GM03348 (cell line): ENCODE measurements at regions not wholly inside any gene's neighbourhood (a gene's known extent, or its start where the extent isn't known, plus 50 kb on each side); places are given as distances from the start of the nearest gene placed in this dataset.

Experiments
- DNase-seq: peaks from one replicate; pipeline ENCODE4 v3.0.0; 2012; ENCODE audit warnings: low spot score

DNA sequence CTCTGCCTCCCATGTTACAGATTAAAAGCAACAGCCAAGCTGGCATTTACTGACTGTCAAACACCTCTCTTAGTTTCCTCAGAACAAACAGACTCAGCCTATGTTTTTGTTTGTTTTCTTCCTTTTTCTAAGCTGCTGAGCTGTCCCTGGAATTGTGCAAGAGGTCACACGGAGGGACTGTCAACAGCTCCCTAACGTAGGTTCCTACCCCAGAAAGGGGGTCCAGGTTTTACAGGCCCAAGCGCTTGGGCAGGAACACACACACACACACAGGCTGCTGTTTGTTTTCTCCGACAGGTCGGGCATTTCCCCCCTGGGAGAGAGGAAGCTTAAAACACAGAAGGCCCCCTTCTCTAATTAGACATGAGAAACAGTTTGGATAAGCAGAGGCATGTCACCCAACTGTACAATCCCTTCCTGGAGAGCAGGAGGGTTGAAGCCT lies 739.6 kb upstream of the TBX3 start:
- no peak for DNase-seq

DNA sequence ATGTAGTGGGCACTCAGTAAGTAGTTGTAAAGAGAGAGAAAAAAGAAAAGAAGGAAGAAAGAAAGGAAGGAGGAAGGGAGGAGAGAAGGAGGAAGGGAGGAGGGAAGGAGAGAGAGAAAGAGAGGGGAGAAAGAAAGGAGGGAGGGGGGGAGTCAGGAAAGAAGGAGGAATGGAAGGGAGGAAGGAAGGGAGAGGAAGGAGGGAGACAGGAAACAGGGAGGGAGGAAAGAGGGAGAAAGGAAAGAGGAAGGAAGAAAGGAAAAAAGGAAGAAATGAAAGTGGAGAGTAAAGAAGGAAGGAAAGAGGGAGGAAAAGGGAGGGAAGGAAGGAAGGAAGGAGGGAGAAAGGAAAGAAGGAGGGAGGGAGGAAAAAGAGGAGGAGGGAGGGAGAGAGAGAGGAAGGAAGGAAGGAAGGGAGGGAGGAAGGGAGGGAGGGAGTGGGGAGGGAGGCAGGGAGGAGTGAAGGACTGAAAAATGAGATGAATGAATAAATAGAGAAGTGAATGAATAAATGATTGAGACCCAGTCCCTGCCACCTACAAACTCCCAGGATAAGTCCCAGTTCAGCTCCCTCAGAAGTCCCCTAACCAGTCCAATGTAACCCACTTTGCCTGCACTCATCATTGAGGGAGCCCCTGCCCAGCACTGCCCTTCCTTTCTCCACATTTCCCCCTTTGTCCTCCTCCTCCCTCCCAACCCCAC lies 739.0 kb upstream of the TBX3 start:
- no peak for DNase-seq

GRCh38 chr12:115421796-115422709 lies 738.1 kb upstream of the TBX3 start:
- no peak for DNase-seq

- DNase-seq = no peak
Measured at GRCh38 chr12:115421350-115421749, 737.4 kb upstream of the TBX3 start.

DNA sequence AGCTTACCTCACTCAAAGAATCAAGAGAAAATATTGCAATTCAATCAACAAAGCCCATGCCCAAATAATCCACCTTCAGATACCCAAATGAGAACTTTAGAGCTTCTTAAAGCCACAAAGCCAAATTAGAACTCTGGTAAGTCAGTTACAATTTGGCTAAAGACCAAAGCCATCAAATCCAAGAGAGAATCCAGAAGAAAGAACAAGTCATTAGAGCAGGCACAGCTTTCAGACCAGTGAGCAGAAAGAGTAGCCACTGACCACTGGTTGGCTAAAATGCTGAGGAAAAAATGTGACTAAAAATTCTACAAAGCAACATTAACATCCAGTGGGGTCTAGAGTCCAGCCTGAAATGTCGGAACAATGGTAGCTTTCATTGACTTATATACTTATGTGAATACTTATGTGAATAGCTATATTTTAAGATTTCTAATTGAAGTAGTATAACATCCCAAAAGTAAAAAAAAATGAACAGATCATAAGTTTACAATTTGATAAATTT lies 735.2 kb upstream of the TBX3 start:
- no peak for DNase-seq

- DNase-seq = no peak
Measured at GRCh38 chr12:115417610-115418009, 733.6 kb upstream of the TBX3 start.

GRCh38 chr12:115416869-115417268 lies 732.9 kb upstream of the TBX3 start:
- DNase-seq = no peak

GRCh38 chr12:115413626-115414025 lies 729.7 kb upstream of the TBX3 start:
- no peak for DNase-seq

GRCh38 chr12:115412831-115413230 lies 728.9 kb upstream of the TBX3 start:
- DNase-seq = no peak

DNA sequence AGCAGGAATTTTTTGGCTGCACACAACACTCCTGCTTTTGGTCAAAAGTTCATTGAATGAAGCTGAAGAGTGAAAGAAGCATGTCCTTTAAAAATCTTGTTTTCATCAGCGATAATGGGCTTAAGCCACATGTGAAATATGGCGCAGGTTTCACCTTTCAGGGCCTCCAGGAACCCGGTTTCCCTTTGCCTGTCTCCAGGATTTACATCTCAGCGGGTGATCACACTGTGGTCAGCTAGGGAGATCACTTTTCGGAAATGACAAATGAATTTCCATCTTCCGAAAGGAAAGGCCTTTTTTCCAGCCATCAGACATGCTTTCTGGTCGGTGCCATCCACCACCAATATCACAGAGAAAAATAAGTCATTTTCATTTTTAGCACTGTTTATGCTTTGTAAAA lies 727.1 kb upstream of the TBX3 start:
- DNase-seq = no peak

DNA sequence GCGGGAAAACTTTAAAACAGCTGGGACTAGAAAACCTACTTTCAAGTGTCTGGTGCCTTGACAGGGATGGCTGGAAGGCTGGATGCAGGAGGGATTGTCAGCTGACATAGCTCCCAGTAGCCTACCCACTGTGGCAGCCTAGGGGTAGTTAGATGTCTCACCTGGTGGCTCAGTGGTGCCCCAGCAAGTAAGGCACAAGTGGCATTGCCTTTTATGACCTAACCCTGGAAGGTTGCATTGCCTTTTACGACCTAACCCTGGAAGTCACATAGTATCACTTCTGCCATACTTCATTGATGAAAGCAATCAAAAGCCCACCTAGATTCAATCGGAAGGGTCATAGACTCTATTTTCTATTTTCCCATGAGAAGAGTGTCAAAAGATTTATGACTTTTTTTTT lies 724.7 kb upstream of the TBX3 start:
- DNase-seq = no peak

DNA sequence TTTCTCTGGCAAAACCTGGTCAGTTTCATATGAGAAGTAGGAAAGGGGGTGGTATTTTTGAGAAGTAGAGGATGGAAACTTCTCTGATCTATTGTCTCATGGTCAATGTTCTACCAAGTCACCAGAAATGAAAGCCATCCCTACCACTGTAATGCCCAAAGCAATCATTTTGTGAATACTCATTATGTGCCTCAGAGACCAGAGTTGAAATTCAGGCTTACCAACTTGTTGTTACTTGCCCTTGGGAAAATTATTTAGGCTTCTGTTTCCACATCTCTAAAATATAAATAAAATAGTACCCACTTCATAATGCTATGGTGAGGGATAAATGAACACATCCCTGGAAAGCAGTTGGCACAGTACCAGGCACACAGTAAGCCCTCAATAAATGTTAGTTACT lies 723.7 kb upstream of the TBX3 start:
- DNase-seq = no peak

- no peak for DNase-seq
Measured at GRCh38 chr12:115407036-115407435, 723.1 kb upstream of the TBX3 start.

DNA sequence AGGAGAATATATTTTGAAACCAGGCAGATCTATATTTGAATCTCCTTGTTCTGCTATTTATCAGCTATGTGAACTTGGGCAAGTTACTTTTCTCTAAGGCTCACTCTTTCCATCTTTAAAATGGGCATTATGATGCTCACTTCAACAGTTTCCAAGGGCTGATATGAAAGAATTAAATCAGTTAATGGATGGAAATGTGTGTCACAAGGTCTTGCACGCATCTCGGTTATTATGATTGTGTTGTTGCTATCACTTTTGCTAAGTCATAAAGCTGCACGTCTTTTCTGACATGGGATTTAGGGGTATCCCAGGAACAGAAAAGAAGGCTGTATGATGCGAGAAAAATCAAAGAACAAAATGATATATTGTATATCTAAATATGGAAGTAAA lies 721.5 kb upstream of the TBX3 start:
- no peak for DNase-seq

GRCh38 chr12:115404761-115405470 lies 720.9 kb upstream of the TBX3 start:
- DNase-seq = peak; percentile 75

DNA sequence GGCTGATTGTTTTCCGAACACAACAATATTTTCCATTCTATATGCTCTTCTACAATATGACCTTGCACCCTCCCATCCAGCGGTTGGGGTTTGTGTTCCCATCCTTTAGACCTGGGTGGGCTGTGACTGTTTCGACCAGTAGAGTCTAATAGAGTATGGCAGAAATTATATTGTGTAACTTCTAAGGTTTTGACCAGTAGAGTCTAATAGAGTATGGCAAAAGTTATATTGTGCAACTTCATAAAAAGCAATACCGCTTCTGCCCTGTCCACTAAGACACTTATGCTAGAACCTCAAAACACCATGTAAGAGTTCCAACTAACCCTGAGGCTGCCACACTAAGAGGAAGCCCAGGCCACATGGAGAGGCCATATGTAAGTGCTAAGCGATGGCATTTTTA lies 719.7 kb upstream of the TBX3 start:
- DNase-seq = no peak

GRCh38 chr12:115403253-115403652 lies 719.3 kb upstream of the TBX3 start:
- no peak for DNase-seq

DNA sequence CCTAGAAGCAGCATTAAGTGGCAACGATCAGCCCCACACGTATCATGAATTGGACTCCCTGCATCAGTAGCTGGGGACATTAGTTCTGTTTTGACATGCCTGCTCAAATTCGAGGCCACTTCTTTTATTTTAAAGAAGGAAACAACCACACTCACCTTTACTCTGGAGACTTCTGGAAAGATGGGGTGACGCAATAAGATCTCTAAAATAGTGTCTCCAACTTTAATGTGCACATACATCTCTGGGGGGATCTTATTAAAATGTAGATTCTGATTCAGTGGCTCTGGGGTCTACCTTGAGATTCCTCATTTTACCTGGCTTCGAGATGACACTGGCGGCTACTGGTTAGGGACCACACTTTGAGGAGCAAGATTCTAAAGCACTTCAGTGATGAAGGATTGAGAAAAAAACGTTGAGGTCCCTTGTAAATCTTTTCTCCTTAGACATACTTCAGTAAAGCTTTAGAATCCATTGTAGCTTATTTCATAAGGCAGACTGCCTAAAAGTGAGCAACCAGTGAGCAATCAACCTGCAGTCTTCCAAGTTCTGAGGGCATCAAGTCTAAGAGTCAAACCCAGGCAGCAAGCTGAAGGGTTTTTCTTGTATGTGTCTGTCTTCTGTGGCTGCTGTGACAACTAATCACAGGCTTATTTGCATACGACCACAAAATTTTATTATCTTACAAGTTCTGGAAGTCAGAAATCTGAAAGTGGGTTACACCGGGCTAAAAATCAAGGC lies 718.6 kb upstream of the TBX3 start:
- DNase-seq = peak; percentile 40

GRCh38 chr12:115401761-115402160 lies 717.8 kb upstream of the TBX3 start:
- DNase-seq = no peak

DNA sequence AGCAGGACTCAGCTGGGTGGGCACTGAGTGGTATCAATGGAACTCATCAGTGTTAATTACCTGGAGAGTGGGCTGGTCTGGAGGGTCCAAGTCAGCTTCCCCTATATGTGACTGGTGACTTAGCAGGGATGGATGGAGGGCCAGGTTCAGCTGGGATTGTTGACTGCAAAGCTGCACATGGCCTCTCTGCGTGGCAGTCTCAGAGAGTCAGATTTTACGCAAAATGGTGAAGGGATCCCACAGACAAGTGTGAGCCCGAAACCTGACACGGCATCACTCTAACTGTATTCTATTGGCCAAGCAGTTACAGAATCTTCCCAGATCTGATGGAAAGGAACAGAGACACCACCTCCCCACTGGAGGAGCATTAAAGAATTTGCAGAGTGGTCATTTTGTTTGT lies 716.0 kb upstream of the TBX3 start:
- no peak for DNase-seq

DNA sequence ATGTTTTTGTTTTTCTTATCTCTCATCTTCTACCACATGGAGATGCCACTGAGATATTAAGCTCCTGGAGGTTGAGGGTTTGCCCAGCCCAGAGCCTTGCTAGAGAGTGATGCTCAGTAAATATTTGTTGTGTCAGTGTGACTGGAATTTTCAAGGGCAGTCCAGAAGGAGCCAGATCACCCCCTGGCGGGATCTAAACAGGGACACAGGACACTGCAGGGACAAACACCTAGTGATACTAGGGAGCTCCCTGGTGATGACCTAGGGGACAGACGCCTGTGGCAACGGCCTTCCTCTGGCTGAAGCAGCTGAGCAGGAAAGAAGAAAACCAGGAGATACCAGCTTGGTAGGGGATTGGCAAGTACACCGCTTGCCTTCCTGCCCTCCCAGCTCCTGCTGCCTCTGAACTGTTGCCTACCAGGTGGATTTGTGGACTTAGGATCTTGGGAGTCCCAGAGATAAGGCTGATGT lies 714.4 kb upstream of the TBX3 start:
- DNase-seq = no peak

- DNase-seq = no peak
Measured at GRCh38 chr12:115396567-115396966, 712.6 kb upstream of the TBX3 start.
